ENCODE measurements at regions not wholly inside any gene's neighbourhood (a gene's known extent, or its start where the extent isn't known, plus 50 kb on each side); places are given as distances from the start of the nearest gene placed in this dataset.
"Not testable (repeated sequence)": the region's sequence is repeated elsewhere in the genome, so short reads cannot be mapped to it uniquely, and the experiment has no call there.

- TF ChIP-seq CTCF (IDR thresholded peaks at IDR 0.05; ENCODE audit: control insufficient read depth, extremely low read depth, insufficient read depth), result no peak
- no peak for DNase-seq (ENCODE audit: low read depth)
- no peak overlapping the region for H3K4me3 ChIP-seq (ENCODE audit: low read depth, low read length)
Observed at GRCh38 chr12:131209082-131210070, 255.7 kb downstream of the ADGRD1 start.

- TF ChIP-seq CTCF (IDR thresholded peaks at IDR 0.05; ENCODE audit: control insufficient read depth, extremely low read depth, insufficient read depth), result no peak
- H3K4me3 ChIP-seq (ENCODE audit: low read depth, low read length), result no peak overlapping the region
- no peak for DNase-seq (ENCODE audit: low read depth)
Observed at GRCh38 chr12:131210506-131211339, 257.0 kb downstream of the ADGRD1 start.

GRCh38 chr12:131211340-131211938 lies 257.7 kb downstream of the ADGRD1 start:
- DNase-seq (ENCODE audit: low read depth), result no peak
- no peak overlapping the region for H3K4me3 ChIP-seq (ENCODE audit: low read depth, low read length)
- no peak for TF ChIP-seq CTCF (IDR thresholded peaks at IDR 0.05; ENCODE audit: control insufficient read depth, extremely low read depth, insufficient read depth)

- no peak overlapping the region for H3K4me3 ChIP-seq (ENCODE audit: low read depth, low read length)
- no peak for TF ChIP-seq CTCF (IDR thresholded peaks at IDR 0.05; ENCODE audit: control insufficient read depth, extremely low read depth, insufficient read depth)
- no peak for DNase-seq (ENCODE audit: low read depth)
Observed at GRCh38 chr12:131213896-131214442, 260.3 kb downstream of the ADGRD1 start.

- not testable (repeated sequence) for DNase-seq (ENCODE audit: low read depth); H3K4me3 ChIP-seq (ENCODE audit: low read depth, low read length)
Observed at GRCh38 chr12:131214936-131215335, 261.2 kb downstream of the ADGRD1 start.

GRCh38 chr12:131216587-131216986 lies 262.9 kb downstream of the ADGRD1 start:
- not testable (repeated sequence) for H3K4me3 ChIP-seq (ENCODE audit: low read depth, low read length); DNase-seq (ENCODE audit: low read depth)

- H3K4me3 ChIP-seq (ENCODE audit: low read depth, low read length), result no peak overlapping the region
- TF ChIP-seq CTCF (IDR thresholded peaks at IDR 0.05; ENCODE audit: control insufficient read depth, extremely low read depth, insufficient read depth), result no peak
- no peak for DNase-seq (ENCODE audit: low read depth)
Observed at GRCh38 chr12:131217024-131217586, 263.4 kb downstream of the ADGRD1 start.

All from LNCaP clone FGC (cell line).